ENCODE measurements at regions not wholly inside any gene's neighbourhood (a gene's known extent, or its start where the extent isn't known, plus 50 kb on each side); places are given as distances from the start of the nearest gene placed in this dataset.

- H3K27ac ChIP-seq (ENCODE audit: low read depth in 1 of 2, low read length in 2 of 2), result no peak overlapping the region
- no peaks in the 10 kb centered on the region for H3K9me3 ChIP-seq (ENCODE audit: control insufficient read depth in 4 of 4, low read length in 3 of 4)
- no peaks in the 10 kb centered on the region for H3K36me3 ChIP-seq (ENCODE audit: control insufficient read depth in 4 of 4, insufficient read depth in 3 of 4, low read depth in 1 of 4, low read length in 3 of 4)
- no peaks in the 10 kb centered on the region for H3K27me3 ChIP-seq (ENCODE audit: control insufficient read depth in 4 of 4, insufficient read depth in 4 of 4, low read length in 3 of 4)
- H3K9ac ChIP-seq (ENCODE audit: low read depth in 1 of 2, low read length in 2 of 2), result no peak overlapping the region
- WGBS, result 83% methylated on average over 3 of the region's 3 CpGs
- no peaks in the 10 kb centered on the region for H3K4me1 ChIP-seq (ENCODE audit: control insufficient read depth in 4 of 4, insufficient read depth in 4 of 4, low read length in 3 of 4)
- H3K4me3 ChIP-seq (ENCODE audit: low read depth in 1 of 3, low read length in 3 of 3), result no peak overlapping the region
- DNase-seq (ENCODE audit: low spot score), result no peak
- TF ChIP-seq NR2F2 (IDR thresholded peaks at IDR 0.05), result no peak
- TF ChIP-seq TAF1 (conservative IDR thresholded peaks at IDR 0.05), result no peak
- no peak for TF ChIP-seq EGR1 (IDR thresholded peaks at IDR 0.05; ENCODE audit: low read depth in 2 of 2)
- TF ChIP-seq ZBTB33 (IDR thresholded peaks at IDR 0.05), result no peak
- no peak for TF ChIP-seq REST (IDR thresholded peaks at IDR 0.05)
- TF ChIP-seq FOXA2 (IDR thresholded peaks at IDR 0.05), result no peak
- TF ChIP-seq CTCF (IDR thresholded peaks at IDR 0.05; ENCODE audit: low read depth, low read length, missing input control), result no peak
- TF ChIP-seq RAD21 (IDR thresholded peaks at IDR 0.05), result no peak
- TF ChIP-seq GABPA (IDR thresholded peaks at IDR 0.05 in 1 of 2, conservative IDR thresholded peaks at IDR 0.05 in 1 of 2), result no peak
- no peak for TF ChIP-seq HNF4A (conservative IDR thresholded peaks at IDR 0.05)
- TF ChIP-seq HNF4G (IDR thresholded peaks at IDR 0.05), result no peak
- TF ChIP-seq FOXA1 (IDR thresholded peaks at IDR 0.05), result no peak
- TF ChIP-seq JUND (IDR thresholded peaks at IDR 0.05), result no peak
- no peak for TF ChIP-seq SP1 (IDR thresholded peaks at IDR 0.05)
- no peak for TF ChIP-seq YY1 (IDR thresholded peaks at IDR 0.05)
- TF ChIP-seq MAX (IDR thresholded peaks at IDR 0.05), result no peak
- no peak for TF ChIP-seq RXRA (IDR thresholded peaks at IDR 0.05)
- TF ChIP-seq ATF3 (IDR thresholded peaks at IDR 0.05), result no peak
Observed at GRCh38 chr6:113366505-113366904, 490.6 kb upstream of the MARCKS start.
